H1 (cell line): ENCODE measurements at regions not wholly inside any gene's neighbourhood (a gene's known extent, or its start where the extent isn't known, plus 50 kb on each side); places are given as distances from the start of the nearest gene placed in this dataset.

Experiments
- CTCF ChIA-PET: fragments of 300-600 bp; sonication (Branson Sonifier 250); formaldehyde crosslinking; loops from one replicate; lab custom pipeline; 2021; ENCODE audit not compliant: partially characterized antibody; lab: Charles Lee
- POLR2A ChIA-PET: fragments of 300-600 bp; sonication (Branson Sonifier 250); formaldehyde crosslinking; loops from one replicate; lab custom pipeline; 2021; ENCODE audit warnings: inconsistent platforms; ENCODE audit not compliant: partially characterized antibody; lab: Charles Lee
- DNase-seq, 2 experiments: peaks; one replicate each; pipeline versions ENCODE4 v3.0.0 to v3.0.0-alpha.2; 2010 to 2022; ENCODE audit warnings: low spot score in 2 of 2, low read depth in 1 of 2, mixed read lengths in 1 of 2
- FAIRE-seq: peaks from 2 replicates; lab custom pipeline; 2011; peaks lifted over from hg19 to GRCh38; lab: Jason Lieb, UNC
- H2AFZ ChIP-seq: 2 replicates; pipeline ENCODE4 v1.8.1; 2012; ENCODE audit warnings: low read length, inconsistent platforms
- H2AK5ac ChIP-seq: 2 replicates; pipeline ENCODE4 v1.6.1; 2013; ENCODE audit warnings: low read depth, low read length
- H2BK120ac ChIP-seq: replicated peaks from 2 replicates; pipeline ENCODE3; 2013; ENCODE audit warnings: low read depth, low read length, inconsistent platforms
- H2BK12ac ChIP-seq: 2 replicates; pipeline ENCODE4 v1.6.1; 2013; ENCODE audit warnings: low read depth, low read length
- H2BK15ac ChIP-seq: 2 replicates; pipeline ENCODE4 v1.6.1; 2013; ENCODE audit warnings: low read length
- H2BK20ac ChIP-seq: 2 replicates; pipeline ENCODE4 v1.6.1; 2013; ENCODE audit warnings: low read length
- H2BK5ac ChIP-seq: 2 replicates; pipeline ENCODE4 v1.6.1; 2013; ENCODE audit warnings: low read depth, low read length
- H3K14ac ChIP-seq: 2 replicates; pipeline ENCODE4 v1.6.1; 2013; ENCODE audit warnings: inconsistent platforms; ENCODE audit not compliant: insufficient read length
- H3K18ac ChIP-seq: 2 replicates; pipeline ENCODE4 v1.6.1; 2013; ENCODE audit warnings: low read length; ENCODE audit errors: extremely low read depth
- H3K23ac ChIP-seq: 2 replicates; pipeline ENCODE4 v1.6.1; 2013; ENCODE audit warnings: inconsistent platforms; ENCODE audit not compliant: insufficient read length
- H3K23me2 ChIP-seq: 2 replicates; pipeline ENCODE4 v1.6.1; 2013; ENCODE audit warnings: low read depth, low read length
- H3K27ac ChIP-seq: 2 replicates; pipeline ENCODE4 v1.6.1; 2011; ENCODE audit warnings: low read depth, low read length, inconsistent platforms
- H3K27me3 ChIP-seq, 4 experiments: replicated peaks in 1 of 4; 1 replicate in 1 of 4; 2 replicates in 3 of 4; pipeline versions ENCODE4 v1.6.1 to v1.8.1; 2011 to 2013; ENCODE audit warnings: low read length in 3 of 4, mild to moderate bottlenecking in 3 of 4, inconsistent platforms in 2 of 4, mixed read lengths in 2 of 4, moderate library complexity in 1 of 4; ENCODE audit not compliant: control insufficient read depth in 3 of 4, insufficient read depth in 3 of 4; ENCODE audit errors: extremely low read depth in 1 of 4
- H3K36me3 ChIP-seq, 4 experiments: 2 replicates each; pipeline versions ENCODE4 v1.6.1 to v1.8.1; 2011 to 2013; ENCODE audit warnings: mild to moderate bottlenecking in 4 of 4, low read length in 3 of 4, moderate library complexity in 2 of 4, control low read depth in 1 of 4, inconsistent platforms in 1 of 4; ENCODE audit not compliant: insufficient read depth in 4 of 4, control insufficient read depth in 2 of 4
- H3K4ac ChIP-seq: replicated peaks from 2 replicates; pipeline ENCODE3; 2013; ENCODE audit warnings: low read length, low read depth, mixed read lengths, inconsistent platforms; ENCODE audit not compliant: insufficient read length
- H3K4me1 ChIP-seq, 4 experiments: replicated peaks in 1 of 4; 1 replicate in 1 of 4; 2 replicates in 3 of 4; pipeline versions ENCODE4 v1.6.1 to v1.8.1; 2011 to 2013; ENCODE audit warnings: low read length in 3 of 4, inconsistent platforms in 2 of 4, mixed read lengths in 1 of 4; ENCODE audit not compliant: insufficient read depth in 4 of 4, control insufficient read depth in 3 of 4
- H3K4me2 ChIP-seq, 2 experiments: 2 replicates each; pipeline versions ENCODE4 v1.6.1 to v1.8.1; 2011 to 2013; ENCODE audit warnings: low read depth in 2 of 2, low read length in 2 of 2, control low read depth in 1 of 2, inconsistent platforms in 1 of 2, mild to moderate bottlenecking in 1 of 2; ENCODE audit not compliant: insufficient read depth in 1 of 2
- H3K4me3 ChIP-seq, 4 experiments: fragments of 200-600, 300-600 bp in 1 of 4; sonication (generic), shearing (Covaris generic), sonication (Bioruptor Twin) in 1 of 4; 2 replicates each; pipeline versions ENCODE4 v1.5.1 to v1.8.1; 2011 to 2016; ENCODE audit warnings: low read length in 4 of 4, low read depth in 3 of 4, control low read depth in 2 of 4, inconsistent platforms in 2 of 4, mild to moderate bottlenecking in 2 of 4, mixed read lengths in 1 of 4, moderate library complexity in 1 of 4; ENCODE audit not compliant: insufficient read depth in 2 of 4; ENCODE audit errors: extremely low read depth in 1 of 4
- H3K56ac ChIP-seq: replicated peaks from 2 replicates; pipeline ENCODE3; 2013; ENCODE audit warnings: low read depth, mild to moderate bottlenecking, mixed read lengths, low read length, inconsistent platforms; ENCODE audit not compliant: insufficient read length
- H3K79me1 ChIP-seq: 2 replicates; pipeline ENCODE4 v1.6.1; 2013; ENCODE audit warnings: low read depth, low read length, control low read depth
- H3K79me2 ChIP-seq, 2 experiments: 2 replicates each; pipeline versions ENCODE4 v1.6.1 to v1.8.1; 2012 to 2013; ENCODE audit warnings: low read length in 2 of 2, mild to moderate bottlenecking in 2 of 2, inconsistent platforms in 1 of 2; ENCODE audit not compliant: insufficient read depth in 2 of 2, control insufficient read depth in 1 of 2
- H3K9ac ChIP-seq, 4 experiments: replicated peaks in 1 of 4; 1 replicate in 1 of 4; 2 replicates in 3 of 4; pipeline versions ENCODE4 v1.6.1 to v1.8.1; 2011 to 2013; ENCODE audit warnings: low read depth in 3 of 4, low read length in 3 of 4, control low read depth in 2 of 4, mild to moderate bottlenecking in 2 of 4, moderate library complexity in 2 of 4, inconsistent platforms in 1 of 4; ENCODE audit errors: extremely low read depth in 1 of 4
- H3K9me3 ChIP-seq, 2 experiments: 2 replicates each; pipeline versions ENCODE4 v1.6.1 to v1.8.1; 2012 to 2013; ENCODE audit warnings: mild to moderate bottlenecking in 2 of 2, moderate library complexity in 2 of 2, control low read depth in 1 of 2, inconsistent platforms in 1 of 2, low read depth in 1 of 2, low read length in 1 of 2, mixed read lengths in 1 of 2; ENCODE audit not compliant: insufficient read depth in 2 of 2
- H4K20me1 ChIP-seq, 2 experiments: replicated peaks in 1 of 2; 2 replicates each; pipeline versions ENCODE3 to v1.8.1; 2011 to 2013; ENCODE audit warnings: inconsistent platforms in 2 of 2, low read length in 2 of 2, mild to moderate bottlenecking in 1 of 2; ENCODE audit not compliant: insufficient read depth in 2 of 2, control insufficient read depth in 1 of 2
- H4K5ac ChIP-seq: 2 replicates; pipeline ENCODE4 v1.6.1; 2013; ENCODE audit warnings: low read length, low read depth, mixed read lengths, inconsistent platforms; ENCODE audit not compliant: insufficient read length
- H4K8ac ChIP-seq: 2 replicates; pipeline ENCODE4 v1.8.0; 2013; ENCODE audit warnings: mild to moderate bottlenecking, moderate library complexity, low read length, inconsistent platforms; ENCODE audit not compliant: insufficient read depth; ENCODE audit errors: extremely low read depth
- H4K91ac ChIP-seq: replicated peaks from 2 replicates; pipeline ENCODE3; 2013; ENCODE audit warnings: low read length, mixed read lengths, inconsistent platforms; ENCODE audit not compliant: insufficient read length
- CHD1 ChIP-seq: IDR thresholded peaks from 2 replicates; pipeline ENCODE4 v1.6.1; 2012; ENCODE audit warnings: low read depth, low read length, improper control_type of control experiment
- CHD2 ChIP-seq: IDR thresholded peaks from 2 replicates; pipeline ENCODE4 v1.6.1; 2012; ENCODE audit warnings: low read length, improper control_type of control experiment
- CREB1 ChIP-seq: IDR thresholded peaks from 2 replicates; pipeline ENCODE4 v1.6.1; 2012; ENCODE audit warnings: inconsistent platforms
- CTBP2 ChIP-seq: IDR thresholded peaks from 2 replicates; pipeline ENCODE4 v1.7.0; 2011; ENCODE audit warnings: borderline replicate concordance, mild to moderate bottlenecking, moderate library complexity, mixed read lengths, low read length; ENCODE audit not compliant: insufficient read depth, insufficient read length
- EZH2 ChIP-seq: fragments of 200-600 bp; sonication (generic); IDR thresholded peaks from 2 replicates; pipeline ENCODE4 v1.7.1; 2012; ENCODE audit warnings: low read depth, mild to moderate bottlenecking, moderate library complexity, low read length, inconsistent platforms; ENCODE audit not compliant: severe bottlenecking
- JUND ChIP-seq: IDR thresholded peaks from 2 replicates; pipeline ENCODE4 v1.6.1; 2011; ENCODE audit warnings: mild to moderate bottlenecking, improper control_type of control experiment, low read length
- KDM1A ChIP-seq: fragments of 200-600, 300-600 bp; sonication (generic); IDR thresholded peaks from 2 replicates; pipeline ENCODE4 v1.7.1; 2016; ENCODE audit warnings: mild to moderate bottlenecking, low read length, borderline replicate concordance
- POLR2AphosphoS5 ChIP-seq: IDR thresholded peaks from 2 replicates; pipeline ENCODE4 v1.6.1; 2011; ENCODE audit warnings: low read depth, low read length
- POU5F1 ChIP-seq: IDR thresholded peaks from 2 replicates; pipeline ENCODE4 v1.6.1; 2011; ENCODE audit warnings: low read depth, mild to moderate bottlenecking, low read length, moderate library complexity
- SAP30 ChIP-seq: fragments of 300-600 bp; sonication (generic); IDR thresholded peaks from 2 replicates; pipeline ENCODE4 v1.7.1; 2012; ENCODE audit warnings: low read length, moderate library complexity, mild to moderate bottlenecking, inconsistent platforms; ENCODE audit not compliant: insufficient read depth, insufficient replicate concordance
- SIN3A ChIP-seq, 2 experiments: IDR thresholded peaks in 1 of 2; conservative IDR thresholded peaks in 1 of 2; 2 replicates each; pipeline ENCODE4 v1.6.1; 2011 to 2012; ENCODE audit warnings: low read length in 2 of 2, improper control_type of control experiment in 1 of 2, low read depth in 1 of 2, mild to moderate bottlenecking in 1 of 2
- TBP ChIP-seq: IDR thresholded peaks from 2 replicates; pipeline ENCODE4 v1.6.1; 2011; ENCODE audit warnings: low read depth, low read length, improper control_type of control experiment
- WGBS, 2 experiments: shearing (Covaris generic) in 1 of 2; methylation state at CpG; one replicate each; pipeline versions ENCODE4 v1.1.6 to v1.1.7; 2013 to 2015; ENCODE audit warnings: low lambda C conversion rate in 2 of 2, mixed read lengths in 2 of 2, inconsistent platforms in 1 of 2, low coverage in 1 of 2, missing lambda C conversion rate in 1 of 2; ENCODE audit not compliant: insufficient replicate concordance in 2 of 2, insufficient coverage in 1 of 2, insufficient read length in 1 of 2; ENCODE audit errors: extremely low coverage in 1 of 2, missing lambda C conversion rate in 1 of 2; 5-methylcytosine and 5-hydroxymethylcytosine counted together
- TF ChIP-seq, protein P1 (sequence below): IDR thresholded peaks from 2 replicates; pipeline ENCODE4 v1.6.1; 2011; ENCODE audit warnings: low read depth, mild to moderate bottlenecking, low read length; ENCODE audit not compliant: insufficient read depth
- TF ChIP-seq, protein P2 (sequence below): IDR thresholded peaks from 2 replicates; pipeline ENCODE4 v1.6.1; 2012; ENCODE audit warnings: inconsistent platforms

DNA sequence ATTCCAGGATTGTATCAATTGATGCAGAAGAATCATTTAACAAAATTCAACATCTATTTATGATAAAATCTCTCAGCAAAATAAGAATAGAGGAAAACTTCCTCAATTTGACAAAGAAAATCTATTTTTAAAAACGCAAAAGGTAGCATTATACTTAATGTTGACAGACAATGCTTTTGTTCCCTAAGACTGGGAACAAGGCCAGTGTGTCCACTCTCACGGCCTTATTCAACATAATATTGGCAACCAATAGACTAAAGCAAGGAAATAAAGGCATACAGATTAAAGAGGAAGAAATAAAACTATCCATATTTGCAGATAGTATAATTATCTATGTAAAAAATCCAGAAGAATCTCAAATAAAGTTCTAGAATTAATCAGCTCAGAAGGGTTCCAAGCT, 472.4 kb upstream of the ID2 start:
- H3K18ac ChIP-seq: no peak overlapping the region
- no peak overlapping the region for H2AFZ ChIP-seq
- CTCF ChIA-PET: interaction anchor here (0.5 kb wide), 1 partner anchor 51 kb away, joined by 3 read pairs; no protein-coding TSS in a partner anchor
- no peak overlapping the region for H2BK5ac ChIP-seq
- H3K9ac ChIP-seq: no peak overlapping the region
- H2BK12ac ChIP-seq: no peak overlapping the region
- H3K79me2 ChIP-seq: no peaks in the 10 kb centered on the region
- no peak overlapping the region for H3K14ac ChIP-seq
- H3K23ac ChIP-seq: no peak overlapping the region
- no peak overlapping the region for H2BK15ac ChIP-seq
- H3K27ac ChIP-seq: no peak overlapping the region
- no peak for TF ChIP-seq KDM1A
- TF ChIP-seq JUND: no peak
- no peak for TF ChIP-seq EZH2
- no peak for TF ChIP-seq TBP
- TF ChIP-seq CREB1: no peak
- no peak for TF ChIP-seq POLR2AphosphoS5
- TF ChIP-seq POU5F1: no peak
- TF ChIP-seq SAP30: no peak
- no peak for TF ChIP-seq SIN3A (conservative IDR thresholded peaks at IDR 0.05 in 1 of 2, IDR thresholded peaks at IDR 0.05 in 1 of 2; ENCODE audit: low read depth in 1 of 2, low read length in 2 of 2)
- TF ChIP-seq, protein P1, sequence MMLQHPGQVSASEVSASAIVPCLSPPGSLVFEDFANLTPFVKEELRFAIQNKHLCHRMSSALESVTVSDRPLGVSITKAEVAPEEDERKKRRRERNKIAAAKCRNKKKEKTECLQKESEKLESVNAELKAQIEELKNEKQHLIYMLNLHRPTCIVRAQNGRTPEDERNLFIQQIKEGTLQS: no peak
- no peak for TF ChIP-seq CTBP2
- TF ChIP-seq CHD2: no peak
- TF ChIP-seq CHD1: no peak
- TF ChIP-seq, protein P2, sequence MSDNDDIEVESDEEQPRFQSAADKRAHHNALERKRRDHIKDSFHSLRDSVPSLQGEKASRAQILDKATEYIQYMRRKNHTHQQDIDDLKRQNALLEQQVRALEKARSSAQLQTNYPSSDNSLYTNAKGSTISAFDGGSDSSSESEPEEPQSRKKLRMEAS: no peak
- no peak overlapping the region for H3K56ac ChIP-seq
- no peaks in the 10 kb centered on the region for H3K36me3 ChIP-seq
- H3K79me1 ChIP-seq: no peaks in the 10 kb centered on the region
- no peak overlapping the region for H2BK120ac ChIP-seq
- no peaks in the 10 kb centered on the region for H3K23me2 ChIP-seq
- no peak overlapping the region for H3K4me3 ChIP-seq
- no peak overlapping the region for H4K8ac ChIP-seq
- 90% methylated on average over 2 of the region's 2 CpGs; no CpG with 5 or more reads in 1 of the 2 experiments for WGBS, 2 experiments
- no peak overlapping the region for H4K5ac ChIP-seq
- no peaks in the 10 kb centered on the region for H3K4me1 ChIP-seq
- FAIRE-seq (no peak), DNase-seq (no peak)
- H3K4me2 ChIP-seq: no peak overlapping the region
- no peaks in the 10 kb centered on the region for H4K20me1 ChIP-seq
- peaks cover 0 to 5% of the 10 kb centered on the region in 2 experiments; a peak in 1 of 4 replicates for H3K9me3 ChIP-seq
- POLR2A ChIA-PET: no interaction called here
- no peak overlapping the region for H3K4ac ChIP-seq
- H2BK20ac ChIP-seq: no peak overlapping the region
- H2AK5ac ChIP-seq: no peak overlapping the region
- H3K27me3 ChIP-seq: no peaks in the 10 kb centered on the region
- no peak overlapping the region for H4K91ac ChIP-seq
